HG02798 (cell line): ENCODE measurements at regions not wholly inside any gene's neighbourhood (a gene's known extent, or its start where the extent isn't known, plus 50 kb on each side); places are given as distances from the start of the nearest gene placed in this dataset.
"Not testable (repeated sequence)": the region's sequence is repeated elsewhere in the genome, so short reads cannot be mapped to it uniquely, and the experiment has no call there.

Experiments
- ATAC-seq: cut with Tn5 transposase; IDR thresholded peaks from one replicate; pipeline ENCODE4 v1.9.1; 2021; ENCODE audit warnings: mild to moderate bottlenecking; ENCODE audit not compliant: unreplicated experiment, poor library complexity

- ATAC-seq: no peak
Measured at GRCh38 chr3:35141406-35141805, 497.9 kb upstream of the ARPP21 start.

- ATAC-seq: no peak
Measured at GRCh38 chr3:35144011-35144410, 495.3 kb upstream of the ARPP21 start.

- ATAC-seq: not testable (repeated sequence)
Measured at GRCh38 chr3:35146256-35147035, 492.9 kb upstream of the ARPP21 start.

DNA sequence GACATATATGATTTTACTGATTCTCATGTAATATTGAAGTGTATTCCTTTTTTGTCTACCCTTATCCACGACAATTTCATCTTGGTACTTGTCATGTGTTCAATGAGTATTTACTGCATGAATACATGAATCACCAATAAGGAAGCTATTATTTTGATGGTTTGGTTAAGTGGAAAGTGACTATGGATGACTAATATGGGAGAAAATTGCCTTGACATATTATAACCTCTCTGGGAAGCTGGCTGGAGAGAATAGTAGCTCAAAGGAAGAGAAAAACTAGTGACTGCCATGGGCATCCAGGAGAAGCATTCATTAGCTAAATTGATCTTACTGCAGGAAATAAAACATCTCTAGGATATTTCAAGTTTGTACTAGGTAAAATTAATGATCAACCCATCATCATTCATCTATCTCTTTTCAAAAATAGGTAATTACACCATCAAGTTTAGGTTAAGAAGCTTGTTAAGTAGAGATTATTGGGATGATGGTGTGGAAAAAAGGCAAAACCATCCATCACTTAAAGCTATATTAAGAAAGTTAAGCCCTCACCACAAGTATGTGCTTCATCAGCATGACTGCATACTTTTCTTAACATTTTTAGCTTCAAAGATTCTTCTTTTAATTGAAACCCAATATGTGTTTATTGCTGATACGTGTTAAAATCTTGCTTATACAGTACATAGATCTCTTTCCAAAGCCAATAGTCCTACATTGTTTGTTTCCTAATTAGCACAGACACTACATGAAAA is 455.2 kb upstream of the ARPP21 start:
- no peak for ATAC-seq

DNA sequence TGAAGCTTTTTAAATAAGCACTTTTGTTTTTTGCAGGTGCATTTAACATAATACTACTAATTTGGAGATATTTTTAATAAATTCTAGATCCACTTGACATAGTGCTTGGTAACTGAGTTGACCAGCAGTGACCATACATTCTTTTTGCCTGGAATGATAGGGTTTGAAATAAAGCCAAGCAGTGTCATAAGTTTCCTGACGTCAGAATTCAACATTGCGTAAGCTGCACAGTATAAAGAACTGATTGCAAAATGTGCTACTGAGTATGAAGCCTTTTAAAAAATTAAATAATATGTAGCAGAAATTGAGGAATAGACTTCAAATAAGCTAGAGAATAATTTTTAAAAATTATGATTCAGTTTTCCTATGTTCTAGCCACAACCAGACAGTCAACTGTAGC is 454.6 kb upstream of the ARPP21 start:
- ATAC-seq: no peak

- no peak for ATAC-seq
Measured at GRCh38 chr3:35187908-35188307, 451.4 kb upstream of the ARPP21 start.

GRCh38 chr3:35194666-35195065 is 444.7 kb upstream of the ARPP21 start:
- no peak for ATAC-seq

GRCh38 chr3:35198857-35199256 is 440.5 kb upstream of the ARPP21 start:
- ATAC-seq: no peak

DNA sequence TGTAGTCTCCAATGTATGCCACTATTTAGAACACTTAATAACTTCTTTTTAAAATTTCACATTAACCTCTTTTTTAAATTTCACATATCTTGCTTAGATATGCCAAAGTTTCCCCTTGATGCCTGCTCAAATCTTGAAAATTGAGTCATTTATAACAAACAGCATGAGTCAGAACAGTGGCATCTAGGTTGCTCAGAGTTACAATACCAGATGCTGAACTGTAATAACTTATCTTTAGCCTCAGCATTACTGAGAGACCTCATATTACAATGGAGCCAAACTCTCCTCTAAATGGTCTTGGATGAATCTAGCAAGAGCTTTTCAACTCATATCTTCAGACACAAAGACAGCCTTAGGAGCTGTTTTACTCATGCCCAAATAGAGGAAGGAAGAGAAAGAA is 439.3 kb upstream of the ARPP21 start:
- no peak for ATAC-seq

DNA sequence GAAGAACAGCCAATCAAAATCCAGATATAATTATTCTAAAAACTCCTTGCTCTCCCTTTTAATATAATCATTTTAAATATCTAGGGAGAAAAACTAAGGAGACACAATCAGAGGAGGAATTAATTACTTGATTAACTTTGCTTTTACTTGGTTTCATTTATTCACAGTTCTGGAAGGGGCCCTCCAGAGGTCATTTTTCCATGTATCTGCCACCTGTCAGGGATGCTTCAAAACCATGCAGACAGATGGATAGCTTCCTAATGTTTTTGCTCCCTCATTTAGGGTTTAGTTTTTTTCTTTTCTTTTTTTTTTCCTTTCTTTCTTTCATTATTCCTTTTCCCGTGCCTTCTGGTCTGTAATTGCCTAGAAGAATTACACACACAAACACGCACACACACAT is 438.1 kb upstream of the ARPP21 start:
- no peak for ATAC-seq

DNA sequence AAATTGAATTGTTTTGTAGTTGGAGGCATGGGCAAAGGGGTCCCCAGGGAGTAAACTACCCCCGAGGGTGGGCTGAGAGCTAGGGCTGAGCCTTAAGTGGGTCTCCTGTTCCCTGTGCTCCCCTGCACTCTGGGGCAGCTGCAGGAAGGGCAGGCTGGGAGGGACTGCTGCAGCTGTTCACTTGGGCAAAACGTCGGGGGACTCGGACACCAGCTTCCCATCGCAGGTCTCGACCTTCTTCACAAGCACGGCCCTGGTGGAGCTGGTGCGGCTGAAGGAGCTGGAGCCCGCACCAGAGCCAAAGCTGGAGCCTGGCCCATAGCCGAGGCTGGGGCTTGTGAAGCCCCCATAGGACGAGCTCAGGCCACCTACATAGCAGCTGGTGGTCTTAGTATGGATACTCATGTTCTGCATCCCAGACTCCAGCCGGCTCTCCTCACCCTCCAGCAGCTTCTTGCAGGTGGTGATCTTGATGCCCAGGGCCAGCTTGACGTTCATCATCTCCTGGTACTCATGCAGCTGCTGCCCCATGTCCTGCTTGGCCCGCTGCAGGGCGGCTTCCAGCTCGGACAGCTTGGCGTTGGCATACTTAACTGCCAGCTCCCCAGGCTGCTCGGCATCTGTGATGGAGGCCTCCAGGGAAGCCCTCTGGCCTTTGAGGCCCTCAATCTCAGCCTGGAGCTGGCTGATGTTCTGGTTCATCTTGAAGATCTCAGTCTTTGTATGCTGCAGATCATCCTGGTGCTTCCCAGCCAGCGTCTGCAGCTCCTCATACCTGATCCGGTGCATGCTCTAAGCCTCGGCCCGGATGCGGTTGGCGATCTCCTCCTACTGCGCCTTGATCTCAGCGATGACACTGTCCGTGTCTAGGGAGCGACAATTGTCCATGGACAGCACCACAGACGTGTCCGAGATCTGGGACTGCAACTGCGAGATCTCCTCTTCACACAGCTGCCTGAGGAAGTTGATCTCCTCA is 423.5 kb upstream of the ARPP21 start:
- ATAC-seq: no peak

GRCh38 chr3:35216501-35217266 is 422.6 kb upstream of the ARPP21 start:
- no peak for ATAC-seq

DNA sequence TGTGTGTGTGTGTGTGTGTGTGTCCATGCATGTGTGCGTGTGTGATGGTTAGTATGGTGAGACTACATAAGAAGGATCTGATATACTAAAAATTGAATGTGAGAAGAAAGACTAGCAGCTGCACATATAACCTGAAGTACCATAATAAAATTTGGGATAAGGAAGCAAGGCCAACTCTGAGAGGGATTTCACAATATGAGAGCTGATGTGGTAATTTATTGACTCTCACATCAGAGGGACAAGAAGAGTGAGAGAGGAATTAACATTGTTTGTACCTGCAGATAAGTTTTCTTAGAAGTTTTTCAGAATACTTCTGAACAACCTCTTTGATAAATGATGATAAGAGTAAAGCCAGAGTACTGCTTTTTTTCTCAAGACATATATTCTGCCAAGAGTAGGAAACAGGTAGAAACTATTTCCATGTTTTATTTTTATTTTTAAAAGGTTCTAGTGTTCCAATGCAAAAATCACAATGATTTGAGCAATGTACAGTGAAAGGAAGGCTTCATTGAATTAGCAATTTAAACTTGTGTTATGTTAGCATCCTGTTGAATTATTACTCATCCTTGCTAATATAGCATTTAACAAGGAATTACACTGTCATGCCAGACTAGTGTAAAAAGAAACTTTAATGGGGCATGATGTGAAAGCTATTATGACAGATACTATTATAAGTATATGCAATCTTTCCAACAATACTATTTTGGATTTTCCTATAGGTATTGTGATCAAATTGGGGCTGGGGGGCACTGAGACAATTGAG is 415.5 kb upstream of the ARPP21 start:
- ATAC-seq: no peak

GRCh38 chr3:35224565-35225295 is 414.6 kb upstream of the ARPP21 start:
- no peak for ATAC-seq

DNA sequence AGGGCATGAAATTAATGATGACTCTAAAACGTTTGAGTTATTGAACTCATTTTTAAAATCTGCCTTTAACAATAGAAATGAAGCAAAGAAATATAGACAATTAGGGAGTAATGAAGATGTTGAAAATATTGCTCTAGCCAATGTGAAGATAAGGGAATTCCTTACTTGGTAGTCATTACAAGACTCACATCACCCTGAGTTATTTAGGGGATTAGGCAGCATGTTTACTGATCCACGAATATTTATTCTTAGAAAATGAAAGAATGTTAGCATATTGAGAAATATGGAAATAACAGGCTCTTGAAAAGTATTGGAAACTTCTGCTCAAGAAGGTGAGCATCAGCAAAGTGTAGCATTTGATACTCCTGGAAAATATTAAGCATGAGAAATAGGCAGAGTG is 398.1 kb upstream of the ARPP21 start:
- no peak for ATAC-seq

- ATAC-seq: no peak
Measured at GRCh38 chr3:35254917-35255316, 384.4 kb upstream of the ARPP21 start.

DNA sequence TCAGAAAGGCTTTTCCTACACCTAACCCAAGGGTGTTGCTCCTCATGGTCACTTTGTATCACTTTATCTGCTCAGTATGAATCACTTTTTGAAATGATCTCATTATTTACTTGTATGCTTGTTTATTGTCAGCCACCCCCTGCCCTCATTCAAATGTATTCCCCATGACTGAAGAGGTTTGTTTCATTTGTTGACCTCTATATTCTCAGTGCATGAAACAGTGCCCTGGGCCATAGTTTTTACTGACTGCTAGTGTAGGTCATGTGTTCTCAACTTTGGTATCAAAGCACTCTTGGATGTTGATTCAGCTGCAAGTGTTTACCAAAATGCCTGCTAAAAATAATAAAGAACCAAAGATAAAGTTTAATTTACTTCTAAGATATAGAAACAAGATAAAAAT is 381.7 kb upstream of the ARPP21 start:
- no peak for ATAC-seq

DNA sequence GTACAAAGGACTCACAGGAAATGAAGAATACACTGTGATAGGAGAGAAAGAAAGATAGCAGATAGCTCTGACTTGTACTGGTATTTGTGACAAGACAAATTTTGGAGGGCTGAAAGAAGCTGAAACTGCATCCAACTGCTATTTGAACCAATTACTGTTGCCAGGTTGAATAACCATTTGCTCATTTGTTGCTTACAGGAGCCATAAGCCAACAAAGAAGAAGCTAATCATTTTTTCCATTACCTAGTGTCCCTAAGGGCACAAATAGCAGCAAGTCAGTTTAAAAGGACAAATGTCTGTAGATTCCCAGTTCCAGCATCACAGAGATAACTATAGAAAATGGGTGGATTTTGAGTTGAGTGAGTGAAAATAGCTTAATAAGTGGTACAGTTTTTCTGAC is 376.9 kb upstream of the ARPP21 start:
- ATAC-seq: no peak

DNA sequence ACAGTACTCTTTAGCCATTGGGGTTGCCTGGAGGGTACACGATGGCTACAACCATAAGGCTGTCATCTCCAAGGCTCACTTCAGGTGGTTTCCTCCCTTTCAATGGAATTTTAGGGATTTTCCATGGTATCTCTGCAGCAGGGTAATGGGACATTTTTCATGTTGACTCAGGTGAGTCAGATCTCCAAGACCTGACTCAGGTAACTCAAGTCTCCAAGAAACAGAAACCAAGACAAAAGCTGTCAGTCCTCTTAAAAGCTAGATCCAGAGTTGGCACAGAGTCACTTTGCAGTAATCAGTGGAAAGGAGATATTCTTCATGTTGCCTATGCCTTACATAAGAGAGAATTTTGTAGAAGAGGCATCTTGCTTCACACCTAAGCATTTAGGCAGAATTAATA is 375.8 kb upstream of the ARPP21 start:
- no peak for ATAC-seq
